ENCODE measurements at regions not wholly inside any gene's neighbourhood (a gene's known extent, or its start where the extent isn't known, plus 50 kb on each side); places are given as distances from the start of the nearest gene placed in this dataset.

GRCh38 chr3:144109944-144110343 is 138.3 kb downstream of the DIPK2A start:
- Histone ChIP-seq H3K4me3 (no peak overlapping the region), H3K36me3 (no peaks in the 10 kb centered on the region), H3K27ac (no peak overlapping the region), H3K4me1 (no peaks in the 10 kb centered on the region), H3K9me3 (no peaks in the 10 kb centered on the region), H3K27me3 (no peaks in the 10 kb centered on the region)
- TF ChIP-seq POLR2AphosphoS5 (IDR thresholded peaks at IDR 0.05), result no peak
- TF ChIP-seq POLR2A (IDR thresholded peaks at IDR 0.05), result no peak
- WGBS, 2 donors (ENCODE audit: low coverage in 1 of 2), result 87 to 93% methylated on average over 3 of the region's 3 CpGs
- no peak for ATAC-seq

GRCh38 chr3:144112036-144112435 is 140.4 kb downstream of the DIPK2A start:
- H3K9me3 ChIP-seq, result no peaks in the 10 kb centered on the region
- 35 to 54% methylated on average over 2 of the region's 2 CpGs for WGBS, 2 donors (ENCODE audit: low coverage in 1 of 2)
- H3K36me3 ChIP-seq, result no peaks in the 10 kb centered on the region
- no peak overlapping the region for H3K27ac ChIP-seq
- H3K27me3 ChIP-seq, result no peaks in the 10 kb centered on the region
- no peak overlapping the region for H3K4me3 ChIP-seq
- TF ChIP-seq POLR2A (IDR thresholded peaks at IDR 0.05) (no peak), POLR2AphosphoS5 (IDR thresholded peaks at IDR 0.05) (no peak), EP300 (IDR thresholded peaks at IDR 0.05) (no peak), CTCF (IDR thresholded peaks at IDR 0.05) (no peak)
- no peaks in the 10 kb centered on the region for H3K4me1 ChIP-seq
- no peak for ATAC-seq

GRCh38 chr3:144112437-144112836 is 140.8 kb downstream of the DIPK2A start:
- Histone ChIP-seq H3K4me3 (no peak overlapping the region), H3K27me3 (no peaks in the 10 kb centered on the region), H3K27ac (no peak overlapping the region), H3K4me1 (no peaks in the 10 kb centered on the region), H3K36me3 (no peaks in the 10 kb centered on the region), H3K9me3 (no peaks in the 10 kb centered on the region)
- no peak for ATAC-seq
- no peak for TF ChIP-seq POLR2A (IDR thresholded peaks at IDR 0.05)
- TF ChIP-seq EP300 (IDR thresholded peaks at IDR 0.05), result no peak
- no peak for TF ChIP-seq POLR2AphosphoS5 (IDR thresholded peaks at IDR 0.05)
- TF ChIP-seq CTCF (IDR thresholded peaks at IDR 0.05), result no peak
- 83 to 85% methylated on average over 3 of the region's 3 CpGs for whole genome bisulfite sequencing, 2 donors (ENCODE audit: low coverage in 1 of 2)

- no peaks in the 10 kb centered on the region for H3K9me3 ChIP-seq
- ATAC-seq, result no peak
- no peaks in the 10 kb centered on the region for H3K36me3 ChIP-seq
- H3K27me3 ChIP-seq, result no peaks in the 10 kb centered on the region
- no peak overlapping the region for H3K27ac ChIP-seq
- peaks cover 0 to 5% (median 0%) of the 10 kb centered on the region in 3 donors for H3K4me1 ChIP-seq
- H3K4me3 ChIP-seq, result no peak overlapping the region
- TF ChIP-seq CTCF (IDR thresholded peaks at IDR 0.05), result no peak
- no peak for TF ChIP-seq POLR2AphosphoS5 (IDR thresholded peaks at IDR 0.05)
- TF ChIP-seq POLR2A (IDR thresholded peaks at IDR 0.05), result no peak
- no peak for TF ChIP-seq EP300 (IDR thresholded peaks at IDR 0.05)
- WGBS, 2 donors (ENCODE audit: low coverage in 1 of 2), result 60 to 75% methylated on average over 1 to 2 of the region's 2 CpGs
Measured at GRCh38 chr3:144114767-144115166, 143.1 kb downstream of the DIPK2A start.

- H3K4me3 ChIP-seq, result no peak overlapping the region
- WGBS, 2 donors (ENCODE audit: low coverage in 1 of 2), result 0 to 14% methylated on average over 1 of the region's 1 CpG
- ATAC-seq, result no peak
Measured at GRCh38 chr3:144119633-144120032, 148.0 kb downstream of the DIPK2A start.

More at GRCh38 chr3:144119633-144120032, 148.0 kb downstream of the DIPK2A start:
- Histone ChIP-seq H3K36me3 (no peaks in the 10 kb centered on the region), H3K4me1 (peaks cover 0 to 7% (median 0%) of the 10 kb centered on the region in 3 donors), H3K27ac (no peak overlapping the region), H3K9me3 (no peaks in the 10 kb centered on the region), H3K27me3 (no peaks in the 10 kb centered on the region)
- TF ChIP-seq EP300 (IDR thresholded peaks at IDR 0.05), result no peak
- no peak for TF ChIP-seq POLR2A (IDR thresholded peaks at IDR 0.05)
- no peak for TF ChIP-seq CTCF (IDR thresholded peaks at IDR 0.05)
- TF ChIP-seq POLR2AphosphoS5 (IDR thresholded peaks at IDR 0.05), result no peak
